Esophagus squamous epithelium (tissue), 5 donors: ENCODE measurements at regions not wholly inside any gene's neighbourhood (a gene's known extent, or its start where the extent isn't known, plus 50 kb on each side); places are given as distances from the start of the nearest gene placed in this dataset.

ENCODE experiments used
- DNase-seq: peaks from one replicate; lab custom pipeline; 2025; lab: John Stamatoyannopoulos, UW
- H3K27ac ChIP-seq, 4 donors: fragments of 200-600 bp; sonication (generic); one replicate each; pipeline ENCODE4 v1.5.1; 2016 to 2019; ENCODE audit warnings: mild to moderate bottlenecking in 1 of 4
- H3K27me3 ChIP-seq, 4 donors: fragments of 200-600 bp; sonication (generic); 1 replicate in 3 of 4; 2 replicates in 1 of 4; pipeline versions ENCODE4 v1.5.1 to v1.6.0; 2017 to 2021; ENCODE audit warnings: antibody characterized with exemption in 1 of 4
- H3K36me3 ChIP-seq, 3 donors: fragments of 200-600 bp; sonication (generic); one replicate each; pipeline ENCODE4 v1.5.1; 2016 to 2019
- H3K4me1 ChIP-seq, 3 donors: fragments of 200-600 bp; sonication (generic); one replicate each; pipeline ENCODE4 v1.5.1; 2017 to 2019
- H3K4me3 ChIP-seq, 4 donors: fragments of 200-600 bp; sonication (generic); 1 replicate in 3 of 4; 2 replicates in 1 of 4; pipeline ENCODE4 v1.5.1; 2016 to 2019; ENCODE audit warnings: mild to moderate bottlenecking in 2 of 4, moderate library complexity in 1 of 4
- H3K9me3 ChIP-seq, 3 donors: fragments of 200-600 bp; sonication (generic); one replicate each; pipeline ENCODE4 v1.5.1; 2016 to 2019
- CTCF ChIP-seq, 6 experiments: fragments of 450-650 bp in 4 of 6; fragments of 200-600 bp in 2 of 6; sonication (generic) in 2 of 6; IDR thresholded peaks; one replicate each; pipeline ENCODE4 v1.5.1; 2016 to 2019; ENCODE audit warnings: antibody characterized with exemption in 6 of 6, mild to moderate bottlenecking in 4 of 6, moderate library complexity in 4 of 6
- POLR2A ChIP-seq, 4 donors: fragments of 450-650 bp; IDR thresholded peaks; one replicate each; pipeline ENCODE4 v1.6.1; 2017; ENCODE audit warnings: antibody characterized with exemption in 4 of 4, mild to moderate bottlenecking in 4 of 4, moderate library complexity in 3 of 4
- WGBS, 2 donors: methylation state at CpG; one replicate each; pipeline ENCODE4 v1.1.5; 2018; 5-methylcytosine and 5-hydroxymethylcytosine counted together
- intact Hi-C: fragments of 100-400 bp; cut with DNase I; formaldehyde crosslinking; loops from one replicate; pipeline ENCODE4 v1.15.0; 2022
- donor health status: DM: yes; HTN: yes; CAD: no.

GRCh38 chr2:4869154-4869553, 823.0 kb upstream of the SOX11 start:
- no peaks in the 10 kb centered on the region for H3K4me1 ChIP-seq
- TF ChIP-seq CTCF (IDR thresholded peaks at IDR 0.05) (no peak), POLR2A (IDR thresholded peaks at IDR 0.05) (no peak)

GRCh38 chr2:4873364-4873763, 818.8 kb upstream of the SOX11 start:
- Histone ChIP-seq H3K4me1 (no peaks in the 10 kb centered on the region), H3K9me3 (no peaks in the 10 kb centered on the region)
- WGBS, 2 donors, result 77 to 84% methylated on average over 6 of the region's 6 CpGs

More at GRCh38 chr2:4869154-4869553, 823.0 kb upstream of the SOX11 start:
- WGBS, 2 donors, result 60 to 65% methylated on average over 8 of the region's 8 CpGs
- Histone ChIP-seq H3K4me3 (no peak overlapping the region), H3K36me3 (no peaks in the 10 kb centered on the region), H3K27ac (no peak overlapping the region), H3K9me3 (no peaks in the 10 kb centered on the region), H3K27me3 (no peaks in the 10 kb centered on the region)
- intact Hi-C loops, result no loop called here
- DNase-seq, result no peak

GRCh38 chr2:4873876-4874593, 818.1 kb upstream of the SOX11 start:
- intact Hi-C loops, result no loop called here
- no peaks in the 10 kb centered on the region for H3K4me1 ChIP-seq
- no peak for DNase-seq
- H3K27me3 ChIP-seq, result no peaks in the 10 kb centered on the region
- no peak overlapping the region for H3K4me3 ChIP-seq
- H3K9me3 ChIP-seq, result no peaks in the 10 kb centered on the region
- TF ChIP-seq CTCF (IDR thresholded peaks at IDR 0.05) (no peak), POLR2A (IDR thresholded peaks at IDR 0.05) (no peak)
- no peaks in the 10 kb centered on the region for H3K36me3 ChIP-seq
- WGBS, 2 donors, result 18 to 19% methylated on average over 3 of the region's 3 CpGs
- H3K27ac ChIP-seq, result no peak overlapping the region

More at GRCh38 chr2:4873364-4873763, 818.8 kb upstream of the SOX11 start:
- no peak for DNase-seq
- intact Hi-C loops, result no loop called here
- H3K4me3 ChIP-seq, result no peak overlapping the region
- no peaks in the 10 kb centered on the region for H3K36me3 ChIP-seq
- no peaks in the 10 kb centered on the region for H3K27me3 ChIP-seq
- no peak overlapping the region for H3K27ac ChIP-seq
- TF ChIP-seq POLR2A (IDR thresholded peaks at IDR 0.05) (no peak), CTCF (IDR thresholded peaks at IDR 0.05) (no peak)

DNA sequence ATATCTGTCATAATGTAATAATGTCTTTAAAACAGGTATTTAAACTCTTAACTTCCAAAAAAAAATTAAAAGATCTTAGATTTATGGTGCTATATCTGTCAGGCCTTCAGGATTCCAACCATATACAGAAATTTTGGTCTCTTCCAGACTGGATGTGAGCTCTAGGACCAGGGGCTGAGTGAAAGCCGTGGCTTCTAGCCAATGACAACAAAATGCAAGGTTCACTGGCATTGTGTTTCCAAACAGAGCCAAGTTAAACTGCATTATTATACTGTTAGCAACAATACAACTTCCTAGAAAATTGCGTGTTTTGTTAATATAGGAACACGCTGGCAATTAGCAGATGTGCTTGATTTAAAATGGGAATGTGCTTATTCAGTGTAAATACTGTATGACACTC, 809.8 kb upstream of the SOX11 start:
- no peak for TF ChIP-seq CTCF (IDR thresholded peaks at IDR 0.05)
- no peak for TF ChIP-seq POLR2A (IDR thresholded peaks at IDR 0.05)
- no peak overlapping the region for H3K27ac ChIP-seq
- H3K9me3 ChIP-seq, result peaks cover 0 to 15% (median 0%) of the 10 kb centered on the region in 3 donors
- no peaks in the 10 kb centered on the region for H3K4me1 ChIP-seq
- DNase-seq, result no peak
- WGBS, 2 donors, result 15 to 31% methylated on average over 3 of the region's 3 CpGs
- no peak overlapping the region for H3K4me3 ChIP-seq
- intact Hi-C loops, result no loop called here
- H3K36me3 ChIP-seq, result no peaks in the 10 kb centered on the region
- no peaks in the 10 kb centered on the region for H3K27me3 ChIP-seq

DNA sequence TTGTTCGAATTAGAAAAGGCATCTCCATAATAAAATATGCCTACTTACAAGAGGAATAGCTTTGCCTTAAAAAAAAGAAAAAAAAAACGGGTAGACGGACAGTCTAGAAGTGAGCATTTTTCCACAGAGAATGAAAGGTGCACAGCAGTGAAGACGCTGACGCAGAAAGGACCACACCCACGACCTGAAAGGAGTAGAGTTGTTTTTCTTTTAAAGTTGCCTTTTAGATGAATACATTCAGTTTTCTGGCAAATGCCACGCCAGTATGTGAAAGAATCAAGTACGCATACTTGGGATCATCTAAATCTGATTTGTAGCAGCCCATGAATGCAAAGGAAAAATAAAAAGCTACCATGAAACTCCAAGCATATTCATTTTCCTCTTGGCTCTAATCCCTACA, 809.2 kb upstream of the SOX11 start:
- Histone ChIP-seq H3K36me3 (no peaks in the 10 kb centered on the region), H3K9me3 (peaks cover 0 to 15% (median 0%) of the 10 kb centered on the region in 3 donors), H3K4me3 (no peak overlapping the region), H3K27me3 (no peaks in the 10 kb centered on the region), H3K4me1 (no peaks in the 10 kb centered on the region), H3K27ac (no peak overlapping the region)
- no peak for DNase-seq
- intact Hi-C loops, result no loop called here
- 41 to 59% methylated on average over 8 of the region's 8 CpGs for WGBS, 2 donors
- TF ChIP-seq CTCF (IDR thresholded peaks at IDR 0.05) (no peak), POLR2A (IDR thresholded peaks at IDR 0.05) (no peak)
